GM11168 (cell line): ENCODE measurements at regions not wholly inside any gene's neighbourhood (a gene's known extent, or its start where the extent isn't known, plus 50 kb on each side); places are given as distances from the start of the nearest gene placed in this dataset.
"Not testable (repeated sequence)": the region's sequence is repeated elsewhere in the genome, so short reads cannot be mapped to it uniquely, and the experiment has no call there.

Experiments used
- in situ Hi-C: fragments of 300-500 bp; cut with MboI; formaldehyde crosslinking; loops from one replicate; pipeline ENCODE4 v1.12.0; 2022; ENCODE audit warnings: low sequenced_read_pairs; ENCODE audit not compliant: unreplicated experiment

- in situ Hi-C loops: no loop called here
Measured at GRCh38 chr11:25734591-25735211, 597.2 kb upstream of the ANO3 start.

GRCh38 chr11:25737071-25737675 is 594.8 kb upstream of the ANO3 start:
- in situ Hi-C loops: no loop called here

GRCh38 chr11:25741886-25742285 is 590.0 kb upstream of the ANO3 start:
- in situ Hi-C loops: no loop called here

GRCh38 chr11:25742800-25743199 is 589.1 kb upstream of the ANO3 start:
- in situ Hi-C loops: no loop called here

GRCh38 chr11:25755381-25755780 is 576.5 kb upstream of the ANO3 start:
- in situ Hi-C loops: no loop called here

- in situ Hi-C loops: no loop called here
Measured at GRCh38 chr11:25755918-25756584, 575.9 kb upstream of the ANO3 start.

GRCh38 chr11:25758145-25758661 is 573.7 kb upstream of the ANO3 start:
- in situ Hi-C loops: no loop called here

GRCh38 chr11:25766332-25767015 is 565.5 kb upstream of the ANO3 start:
- in situ Hi-C loops: no loop called here

- in situ Hi-C loops: no loop called here
Measured at GRCh38 chr11:25769287-25769686, 562.6 kb upstream of the ANO3 start.

GRCh38 chr11:25771605-25772004 is 560.3 kb upstream of the ANO3 start:
- in situ Hi-C loops: no loop called here

- in situ Hi-C loops: no loop called here
Measured at GRCh38 chr11:25775603-25776002, 556.3 kb upstream of the ANO3 start.

- in situ Hi-C loops: no loop called here
Measured at GRCh38 chr11:25776238-25776637, 555.7 kb upstream of the ANO3 start.

- in situ Hi-C loops: no loop called here
Measured at GRCh38 chr11:25777343-25777742, 554.6 kb upstream of the ANO3 start.

- in situ Hi-C loops: no loop called here
Measured at GRCh38 chr11:25779033-25779432, 552.9 kb upstream of the ANO3 start.

GRCh38 chr11:25787416-25787815 is 544.5 kb upstream of the ANO3 start:
- in situ Hi-C loops: no loop called here

GRCh38 chr11:25790396-25790795 is 541.5 kb upstream of the ANO3 start:
- in situ Hi-C loops: no loop called here

- in situ Hi-C loops: no loop called here
Measured at GRCh38 chr11:25793637-25794036, 538.3 kb upstream of the ANO3 start.

- in situ Hi-C loops: no loop called here
Measured at GRCh38 chr11:25794804-25795203, 537.1 kb upstream of the ANO3 start.

GRCh38 chr11:25816411-25816810 is 515.5 kb upstream of the ANO3 start:
- in situ Hi-C loops: no loop called here

- in situ Hi-C loops: no loop called here
Measured at GRCh38 chr11:25824688-25825087, 507.2 kb upstream of the ANO3 start.

GRCh38 chr11:25831485-25831884 is 500.4 kb upstream of the ANO3 start:
- in situ Hi-C loops: not testable (repeated sequence)
